IMR-90 (cell line): ENCODE measurements at regions not wholly inside any gene's neighbourhood (a gene's known extent, or its start where the extent isn't known, plus 50 kb on each side); places are given as distances from the start of the nearest gene placed in this dataset.

Experiments used
- ATAC-seq: fragments of 200-7000 bp; cut with Tn5 transposase; 2 replicates; pipeline ENCODE4 v1.9.1; 2020; ENCODE audit warnings: low read depth, mild to moderate bottlenecking, moderate library complexity
- BruUV-seq: library from RNA; stranded (reverse); fragments of 400-500 nt; replicated peaks from 2 replicates; lab custom pipeline; 2021; lab: Mats Ljungman, UMichigan
- CTCF ChIA-PET: fragments of 300-600 bp; formaldehyde crosslinking; extraction: SDS; loops from one replicate; lab custom pipeline; 2021; ENCODE audit warnings: antibody characterized with exemption; lab: Yijun Ruan, JAX
- POLR2A ChIA-PET: fragments of 300-600 bp; sonication (Branson Sonifier 250); formaldehyde crosslinking; loops from one replicate; lab custom pipeline; 2022; ENCODE audit warnings: antibody characterized with exemption; ENCODE audit not compliant: unreplicated experiment; lab: Charles Lee
- DNase-seq: peaks from one replicate; pipeline ENCODE4 v3.0.0; 2013
- H2AFZ ChIP-seq: replicated peaks from 2 replicates; pipeline ENCODE3; 2013; ENCODE audit warnings: low read length, mild to moderate bottlenecking; ENCODE audit not compliant: poor library complexity
- H2AK5ac ChIP-seq: 2 replicates; pipeline ENCODE4 v1.6.1; 2013; ENCODE audit warnings: low read depth, low read length, inconsistent platforms
- H2AK9ac ChIP-seq: replicated peaks from 2 replicates; pipeline ENCODE3; 2013; ENCODE audit warnings: mild to moderate bottlenecking, low read depth, low read length, moderate library complexity; ENCODE audit not compliant: poor library complexity
- H2BK120ac ChIP-seq: 2 replicates; pipeline ENCODE4 v1.6.1; 2013; ENCODE audit warnings: low read depth, low read length, inconsistent platforms
- H2BK15ac ChIP-seq: 3 replicates; pipeline ENCODE4 v1.6.1; 2013; ENCODE audit warnings: low read depth, low read length, inconsistent platforms
- H2BK20ac ChIP-seq: 2 replicates; pipeline ENCODE4 v1.6.1; 2013; ENCODE audit warnings: low read depth, mild to moderate bottlenecking, inconsistent platforms, low read length, moderate library complexity
- H2BK5ac ChIP-seq: 2 replicates; pipeline ENCODE4 v1.6.1; 2013; ENCODE audit warnings: mild to moderate bottlenecking, low read depth, low read length, inconsistent platforms; ENCODE audit not compliant: poor library complexity, severe bottlenecking
- H3K14ac ChIP-seq: replicated peaks from 2 replicates; pipeline ENCODE4 v1.6.1; 2013; ENCODE audit warnings: low read depth, low read length, inconsistent platforms
- H3K18ac ChIP-seq: 2 replicates; pipeline ENCODE4 v1.6.1; 2013; ENCODE audit warnings: low read depth, low read length, control low read depth
- H3K23ac ChIP-seq: 2 replicates; pipeline ENCODE4 v1.6.1; 2013; ENCODE audit warnings: low read depth, low read length, inconsistent platforms
- H3K27ac ChIP-seq: 2 replicates; pipeline ENCODE4 v1.5.1; 2013; ENCODE audit warnings: mild to moderate bottlenecking, control low read depth, low read length; ENCODE audit not compliant: insufficient read depth
- H3K27me3 ChIP-seq: 2 replicates; pipeline ENCODE4 v1.6.1; 2013; ENCODE audit warnings: low read length; ENCODE audit not compliant: control insufficient read depth, insufficient read depth
- H3K36me3 ChIP-seq: 2 replicates; pipeline ENCODE4 v1.6.1; 2013; ENCODE audit warnings: low read length, mixed read lengths; ENCODE audit not compliant: control insufficient read depth, insufficient read depth
- H3K4ac ChIP-seq: 2 replicates; pipeline ENCODE4 v1.6.1; 2013; ENCODE audit warnings: low read depth, low read length, inconsistent platforms
- H3K4me1 ChIP-seq: 2 replicates; pipeline ENCODE4 v1.6.1; 2013; ENCODE audit warnings: low read length, mixed read lengths; ENCODE audit not compliant: control insufficient read depth, insufficient read depth
- H3K4me2 ChIP-seq: 2 replicates; pipeline ENCODE4 v1.6.1; 2013; ENCODE audit warnings: low read depth, mild to moderate bottlenecking, control low read depth, low read length, moderate library complexity
- H3K4me3 ChIP-seq: 2 replicates; pipeline ENCODE4 v1.5.1; 2013; ENCODE audit warnings: low read depth, mild to moderate bottlenecking, control low read depth, low read length, moderate library complexity; ENCODE audit not compliant: insufficient read depth
- H3K56ac ChIP-seq: 2 replicates; pipeline ENCODE4 v1.6.1; 2013; ENCODE audit warnings: low read length, inconsistent platforms; ENCODE audit not compliant: insufficient read depth; ENCODE audit errors: extremely low read depth
- H3K79me1 ChIP-seq, 2 experiments: 2 replicates each; pipeline ENCODE4 v1.6.1; 2013; ENCODE audit warnings: low read length in 2 of 2, inconsistent platforms in 1 of 2, low read depth in 1 of 2
- H3K9ac ChIP-seq: 2 replicates; pipeline ENCODE4 v1.6.1; 2013; ENCODE audit warnings: low read depth, low read length, control low read depth
- H3K9me1 ChIP-seq: 2 replicates; pipeline ENCODE4 v1.6.1; 2013; ENCODE audit warnings: low read length, inconsistent platforms; ENCODE audit not compliant: insufficient read depth
- H3K9me3 ChIP-seq: 2 replicates; pipeline ENCODE4 v1.6.1; 2013; ENCODE audit warnings: low read length; ENCODE audit not compliant: control insufficient read depth, insufficient read depth
- H4K20me1 ChIP-seq: 2 replicates; pipeline ENCODE4 v1.6.1; 2013; ENCODE audit warnings: low read length, inconsistent platforms; ENCODE audit not compliant: insufficient read depth
- H4K5ac ChIP-seq: 2 replicates; pipeline ENCODE4 v1.6.1; 2013; ENCODE audit warnings: mild to moderate bottlenecking, low read depth, low read length, control low read depth
- H4K8ac ChIP-seq, 2 experiments: 2 replicates each; pipeline ENCODE4 v1.6.1; 2013; ENCODE audit warnings: low read depth in 2 of 2, low read length in 2 of 2, control low read depth in 1 of 2, inconsistent platforms in 1 of 2
- H4K91ac ChIP-seq: 2 replicates; pipeline ENCODE4 v1.6.1; 2013; ENCODE audit warnings: low read depth, low read length, inconsistent platforms; ENCODE audit not compliant: insufficient read depth
- BHLHE40 ChIP-seq: fragments of 150-350 bp; IDR thresholded peaks from 2 replicates; pipeline ENCODE4 v1.6.1; 2016; ENCODE audit warnings: mild to moderate bottlenecking, low read depth, low read length
- CEBPB ChIP-seq: IDR thresholded peaks from 2 replicates; pipeline ENCODE4 v1.6.1; 2012; ENCODE audit warnings: low read depth, low read length, improper control_type of control experiment
- CHD1 ChIP-seq: IDR thresholded peaks from 2 replicates; pipeline ENCODE4 v1.6.1; 2012; ENCODE audit warnings: low read depth, low read length, improper control_type of control experiment
- CTCF ChIP-seq: conservative IDR thresholded peaks from 2 replicates; pipeline ENCODE4 v1.5.1; 2012; ENCODE audit warnings: mild to moderate bottlenecking, low read depth, low read length, improper control_type of control experiment
- ELK1 ChIP-seq: fragments of 150-350 bp; IDR thresholded peaks from 2 replicates; pipeline ENCODE4 v1.6.1; 2016; ENCODE audit warnings: low read depth, mild to moderate bottlenecking, low read length, moderate library complexity, borderline replicate concordance
- FOS ChIP-seq: fragments of 150-350 bp; IDR thresholded peaks from 2 replicates; pipeline ENCODE4 v1.6.1; 2016; ENCODE audit warnings: low read depth, low read length
- MAFK ChIP-seq: IDR thresholded peaks from 2 replicates; pipeline ENCODE4 v1.6.1; 2012; ENCODE audit warnings: low read depth, low read length, improper control_type of control experiment
- MAZ ChIP-seq: IDR thresholded peaks from 2 replicates; pipeline ENCODE4 v1.6.1; 2012; ENCODE audit warnings: low read depth, mild to moderate bottlenecking, low read length, improper control_type of control experiment, moderate library complexity, borderline replicate concordance
- MXI1 ChIP-seq: IDR thresholded peaks from 2 replicates; pipeline ENCODE4 v1.6.1; 2012; ENCODE audit warnings: low read depth, mild to moderate bottlenecking, low read length, moderate library complexity, borderline replicate concordance
- NFE2L2 ChIP-seq: fragments of 150-350 bp; IDR thresholded peaks from 2 replicates; pipeline ENCODE4 v1.6.1; 2016; ENCODE audit warnings: low read depth, mild to moderate bottlenecking, low read length
- POLR2A ChIP-seq: IDR thresholded peaks from 2 replicates; pipeline ENCODE4 v1.6.1; 2012; ENCODE audit warnings: mild to moderate bottlenecking, low read depth, low read length
- RAD21 ChIP-seq: IDR thresholded peaks from 2 replicates; pipeline ENCODE4 v1.6.1; 2012; ENCODE audit warnings: low read length, improper control_type of control experiment
- RCOR1 ChIP-seq: IDR thresholded peaks from 2 replicates; pipeline ENCODE4 v1.6.1; 2012; ENCODE audit warnings: mild to moderate bottlenecking, low read length, improper control_type of control experiment; ENCODE audit not compliant: insufficient replicate concordance
- RFX5 ChIP-seq: IDR thresholded peaks from 2 replicates; pipeline ENCODE4 v1.8.0; 2012; ENCODE audit warnings: low read depth, mild to moderate bottlenecking, low read length, moderate library complexity
- SMC3 ChIP-seq: fragments of 150-350 bp; IDR thresholded peaks from 2 replicates; pipeline ENCODE4 v1.6.1; 2016; ENCODE audit warnings: low read depth, mild to moderate bottlenecking, antibody characterized with exemption, low read length, moderate library complexity
- USF2 ChIP-seq: fragments of 150-350 bp; IDR thresholded peaks from 2 replicates; pipeline ENCODE4 v1.6.1; 2017; ENCODE audit warnings: mild to moderate bottlenecking, antibody characterized with exemption, low read length, low read depth
- WGBS, 2 experiments: methylation state at CpG; one replicate each; pipeline versions ENCODE4 v1.1.5 to v1.1.7; 2013; ENCODE audit warnings: missing lambda C conversion rate in 2 of 2; ENCODE audit not compliant: insufficient read length in 1 of 2; ENCODE audit errors: extremely low coverage in 2 of 2; 5-methylcytosine and 5-hydroxymethylcytosine counted together
- dilution Hi-C: fragments of 300-500 bp; cut with HindIII; formaldehyde crosslinking; loops from one replicate; pipeline ENCODE4 v1.14.3; 2018; ENCODE audit warnings: low sequenced_read_pairs; ENCODE audit not compliant: unreplicated experiment
- in situ Hi-C: fragments of 300-500 bp; cut with MboI; formaldehyde crosslinking; loops from 3 replicates; pipeline ENCODE4 v1.14.3; 2019; ENCODE audit warnings: low sequenced_read_pairs, inconsistent platforms, mixed read lengths
- intact Hi-C: fragments of 100-400 bp; cut with micrococcal nuclease; formaldehyde crosslinking; loops from 2 replicates; pipeline ENCODE4 v1.10.0; 2022

- no TSS peak for BruUV-seq
- Histone ChIP-seq H3K27me3 (no peaks in the 10 kb centered on the region), H2AK9ac (peak overlapping the region; percentile 91), H3K56ac (peak overlapping the region; percentile 70; the same call in 1 of the 2 replicates), H3K36me3 (no peaks in the 10 kb centered on the region), H4K8ac (peak overlapping the region; percentile 81 to 88), H2BK120ac (peak overlapping the region; percentile 99), H3K23ac (peak overlapping the region; percentile 94), H3K4ac (peak overlapping the region; percentile 95), H2AFZ (peak overlapping the region; percentile 59), H4K91ac (peak overlapping the region; percentile 92), H2BK15ac (peak overlapping the region; percentile 99; the same call in 2 of the 3 replicates), H3K4me1 (peaks cover 16% of the 10 kb centered on the region), H2BK20ac (peak overlapping the region; percentile 99), H3K9ac (no peak overlapping the region), H3K14ac (peak overlapping the region; percentile 95), H3K79me1 (no peaks in the 10 kb centered on the region), H4K5ac (peak overlapping the region; percentile 15; the same call in 1 of the 2 replicates), H4K20me1 (no peaks in the 10 kb centered on the region), H3K9me1 (peaks cover 17% of the 10 kb centered on the region), H3K18ac (peak overlapping the region; percentile 80; the same call in 1 of the 2 replicates), H3K27ac (peak overlapping the region; percentile 51), H3K4me3 (no peak overlapping the region), H3K4me2 (no peak overlapping the region), H2BK5ac (peak overlapping the region; percentile 79), H2AK5ac (peak overlapping the region; percentile 97), H3K9me3 (no peaks in the 10 kb centered on the region; the same call in 1 of the 2 replicates)
- in situ Hi-C loops, result no loop called here
- DNase-seq (no peak), ATAC-seq (0 out of 2 replicates have a peak, but pooled peaks have one; percentile 8)
- dilution Hi-C loops, result no loop called here
- CTCF ChIA-PET, result interaction anchor here (1.4 kb wide), 1 partner anchor 10 kb away, joined by 4 read pairs; no protein-coding TSS in a partner anchor
- 100% methylated on average over 2 of the region's 9 CpGs; no CpG with 5 or more reads in 1 of the 2 experiments for whole genome bisulfite sequencing, 2 experiments
- TF ChIP-seq FOS (no peak), BHLHE40 (no peak), MAFK (no peak), MAZ (no peak), RCOR1 (no peak), CHD1 (no peak), RAD21 (no peak), ELK1 (no peak), CEBPB (no peak), NFE2L2 (no peak), MXI1 (no peak), RFX5 (no peak), USF2 (no peak), SMC3 (no peak), CTCF (no peak), POLR2A (no peak)
- POLR2A ChIA-PET, result no interaction called here
- intact Hi-C loops, result no loop called here
Observed at GRCh38 chr10:44829426-44829825, 81.7 kb upstream of the TMEM72 start.
